Fibroblast of lung (primary cell): ENCODE measurements at regions not wholly inside any gene's neighbourhood (a gene's known extent, or its start where the extent isn't known, plus 50 kb on each side); places are given as distances from the start of the nearest gene placed in this dataset.

Source experiments
- DNase-seq, 2 donors: peaks; one replicate each; pipeline versions ENCODE4 v3.0.0 to v3.0.0-alpha.2; 2010; ENCODE audit warnings: low read depth in 2 of 2
- H2AFZ ChIP-seq: 2 replicates; pipeline ENCODE4 v1.5.1; 2012; ENCODE audit warnings: low read length, control low read depth, inconsistent platforms
- H3K27ac ChIP-seq: 2 replicates; pipeline ENCODE4 v1.5.1; 2011; ENCODE audit warnings: low read length, control low read depth; ENCODE audit not compliant: insufficient read depth
- H3K27me3 ChIP-seq: 2 replicates; pipeline ENCODE4 v1.5.1; 2011; ENCODE audit warnings: mild to moderate bottlenecking, low read length; ENCODE audit not compliant: control insufficient read depth, insufficient read depth
- H3K36me3 ChIP-seq: 2 replicates; pipeline ENCODE4 v1.5.1; 2011; ENCODE audit warnings: low read length; ENCODE audit not compliant: control insufficient read depth, insufficient read depth
- H3K4me1 ChIP-seq: 2 replicates; pipeline ENCODE4 v1.5.1; 2011; ENCODE audit warnings: low read length; ENCODE audit not compliant: control insufficient read depth, insufficient read depth; ENCODE audit errors: extremely low read depth
- H3K4me2 ChIP-seq: 2 replicates; pipeline ENCODE4 v1.5.1; 2011; ENCODE audit warnings: low read length, control low read depth; ENCODE audit not compliant: insufficient read depth; ENCODE audit errors: extremely low read depth
- H3K4me3 ChIP-seq, 4 experiments: fragments of 200-600 bp in 1 of 4; sonication (generic) in 1 of 4; replicated peaks in 1 of 4; 2 replicates each; pipeline ENCODE4 v1.5.1; 2011 to 2016; ENCODE audit warnings: low read length in 4 of 4, low read depth in 3 of 4, mild to moderate bottlenecking in 3 of 4, control low read depth in 2 of 4, inconsistent platforms in 1 of 4, mixed read lengths in 1 of 4; ENCODE audit not compliant: insufficient read depth in 1 of 4; ENCODE audit errors: control extremely low read depth in 1 of 4
- H3K79me2 ChIP-seq: 2 replicates; pipeline ENCODE4 v1.5.1; 2012; ENCODE audit warnings: mild to moderate bottlenecking, low read length, inconsistent platforms; ENCODE audit not compliant: control insufficient read depth, insufficient read depth
- H3K9ac ChIP-seq: 2 replicates; pipeline ENCODE4 v1.5.1; 2011; ENCODE audit warnings: mild to moderate bottlenecking, low read length, control low read depth; ENCODE audit not compliant: insufficient read depth
- H3K9me3 ChIP-seq: 2 replicates; pipeline ENCODE4 v1.5.1; 2012; ENCODE audit warnings: low read depth, low read length; ENCODE audit not compliant: control insufficient read depth, insufficient read depth
- H4K20me1 ChIP-seq: 2 replicates; pipeline ENCODE4 v1.5.1; 2011; ENCODE audit warnings: low read length; ENCODE audit not compliant: control insufficient read depth, insufficient read depth; ENCODE audit errors: extremely low read depth
- EZH2 ChIP-seq: IDR thresholded peaks from 2 replicates; pipeline ENCODE4 v1.5.1; 2012; ENCODE audit warnings: low read length, control low read depth, mild to moderate bottlenecking; ENCODE audit errors: missing control alignments
- TF ChIP-seq, protein P1 (sequence below), 2 donors: IDR thresholded peaks in 1 of 2; conservative IDR thresholded peaks in 1 of 2; 1 replicate in 1 of 2; 2 replicates in 1 of 2; pipeline ENCODE4 v1.5.1; 2011 to 2012; ENCODE audit warnings: low read length in 2 of 2, control low read depth in 1 of 2, inconsistent platforms in 1 of 2, low read depth in 1 of 2, mild to moderate bottlenecking in 1 of 2

DNA sequence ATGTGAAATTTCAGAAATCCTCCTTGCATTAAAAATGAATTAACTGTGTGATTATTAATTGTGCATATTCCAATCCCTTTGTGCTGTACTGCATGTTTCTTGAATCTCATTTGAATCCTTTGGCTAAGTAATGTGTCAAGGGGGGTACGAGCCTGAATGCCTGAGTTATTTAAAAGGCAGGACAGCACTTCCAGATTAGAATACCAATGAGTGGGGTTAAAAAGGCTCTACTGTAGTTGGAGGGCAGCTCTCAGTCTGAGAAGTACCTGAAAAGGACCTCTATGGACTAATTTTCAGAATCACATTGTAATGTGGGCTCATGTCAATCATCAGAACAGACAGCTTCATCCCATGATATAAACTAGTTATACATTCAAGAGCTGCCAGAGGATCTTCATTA lies 423.0 kb downstream of the GRB14 start:
- Histone ChIP-seq H3K27me3 (no peaks in the 10 kb centered on the region), H2AFZ (no peak overlapping the region), H3K4me1 (no peaks in the 10 kb centered on the region), H3K4me2 (no peak overlapping the region), H3K79me2 (no peaks in the 10 kb centered on the region), H4K20me1 (no peaks in the 10 kb centered on the region), H3K27ac (no peak overlapping the region), H3K4me3 (no peak overlapping the region), H3K9me3 (no peaks in the 10 kb centered on the region), H3K36me3 (no peaks in the 10 kb centered on the region), H3K9ac (no peak overlapping the region)
- DNase-seq, result no peak
- TF ChIP-seq, protein P1, sequence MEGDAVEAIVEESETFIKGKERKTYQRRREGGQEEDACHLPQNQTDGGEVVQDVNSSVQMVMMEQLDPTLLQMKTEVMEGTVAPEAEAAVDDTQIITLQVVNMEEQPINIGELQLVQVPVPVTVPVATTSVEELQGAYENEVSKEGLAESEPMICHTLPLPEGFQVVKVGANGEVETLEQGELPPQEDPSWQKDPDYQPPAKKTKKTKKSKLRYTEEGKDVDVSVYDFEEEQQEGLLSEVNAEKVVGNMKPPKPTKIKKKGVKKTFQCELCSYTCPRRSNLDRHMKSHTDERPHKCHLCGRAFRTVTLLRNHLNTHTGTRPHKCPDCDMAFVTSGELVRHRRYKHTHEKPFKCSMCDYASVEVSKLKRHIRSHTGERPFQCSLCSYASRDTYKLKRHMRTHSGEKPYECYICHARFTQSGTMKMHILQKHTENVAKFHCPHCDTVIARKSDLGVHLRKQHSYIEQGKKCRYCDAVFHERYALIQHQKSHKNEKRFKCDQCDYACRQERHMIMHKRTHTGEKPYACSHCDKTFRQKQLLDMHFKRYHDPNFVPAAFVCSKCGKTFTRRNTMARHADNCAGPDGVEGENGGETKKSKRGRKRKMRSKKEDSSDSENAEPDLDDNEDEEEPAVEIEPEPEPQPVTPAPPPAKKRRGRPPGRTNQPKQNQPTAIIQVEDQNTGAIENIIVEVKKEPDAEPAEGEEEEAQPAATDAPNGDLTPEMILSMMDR (conservative IDR thresholded peaks at IDR 0.05 in 1 of 2, IDR thresholded peaks at IDR 0.05 in 1 of 2; ENCODE audit: low read depth in 1 of 2, low read length in 2 of 2), result no peak
- TF ChIP-seq EZH2, result no peak

DNA sequence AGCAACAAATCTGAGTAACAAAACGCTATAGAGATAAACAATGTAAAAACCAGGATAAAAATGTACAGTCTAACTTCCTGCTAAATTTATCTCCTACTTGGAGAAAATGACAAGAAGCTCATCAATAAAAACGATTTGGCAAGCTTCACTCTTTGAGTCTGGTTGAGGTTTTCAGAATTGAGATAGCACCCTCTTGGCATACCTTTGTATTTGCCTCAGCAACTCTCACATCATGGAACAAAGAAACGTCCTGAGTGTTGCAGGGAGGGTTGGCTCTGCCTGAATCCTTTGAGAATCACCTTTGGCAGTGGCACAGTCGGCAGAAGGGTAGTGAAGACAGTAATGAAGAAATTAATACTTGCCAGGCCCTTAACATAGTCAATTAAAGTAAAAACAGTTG lies 430.6 kb downstream of the GRB14 start:
- no peak overlapping the region for H3K4me2 ChIP-seq

DNA sequence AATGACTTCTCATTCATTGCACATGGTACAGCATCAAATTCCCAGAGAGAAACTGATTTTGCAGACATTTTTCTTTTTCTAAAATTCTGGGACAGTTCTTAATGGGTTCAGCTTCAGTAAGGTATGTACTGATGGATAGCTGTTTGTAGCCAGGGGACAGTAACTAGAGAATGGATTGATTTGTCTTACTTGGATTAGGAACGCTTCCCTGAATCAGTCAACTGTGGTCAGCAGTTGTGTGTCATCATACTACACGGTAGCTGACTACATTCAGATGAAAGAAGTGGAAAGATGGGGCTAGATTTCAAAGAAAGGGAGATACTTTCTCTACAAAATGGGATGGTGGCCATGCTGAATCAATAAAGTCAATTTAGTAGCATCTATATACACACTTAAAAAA lies 431.4 kb downstream of the GRB14 start:
- TF ChIP-seq, protein P1 (conservative IDR thresholded peaks at IDR 0.05 in 1 of 2, IDR thresholded peaks at IDR 0.05 in 1 of 2; ENCODE audit: low read depth in 1 of 2, low read length in 2 of 2), result no peak
- no peak for TF ChIP-seq EZH2
- Histone ChIP-seq H3K4me2 (no peak overlapping the region), H3K27ac (no peak overlapping the region), H3K4me1 (no peaks in the 10 kb centered on the region), H3K4me3 (no peak overlapping the region), H3K36me3 (no peaks in the 10 kb centered on the region), H3K9ac (no peak overlapping the region), H3K27me3 (no peaks in the 10 kb centered on the region), H3K9me3 (no peaks in the 10 kb centered on the region), H4K20me1 (no peaks in the 10 kb centered on the region), H3K79me2 (no peaks in the 10 kb centered on the region), H2AFZ (no peak overlapping the region)
- DNase-seq, result peak in 1 of 2 donors; percentile 51

More for the DNA sequence above, 430.6 kb downstream of the GRB14 start:
- no peak overlapping the region for H2AFZ ChIP-seq
- H3K9me3 ChIP-seq, result no peaks in the 10 kb centered on the region
- H3K27ac ChIP-seq, result no peak overlapping the region
- H3K79me2 ChIP-seq, result no peaks in the 10 kb centered on the region
- no peaks in the 10 kb centered on the region for H3K27me3 ChIP-seq
- H3K36me3 ChIP-seq, result no peaks in the 10 kb centered on the region
- TF ChIP-seq, protein P1 (conservative IDR thresholded peaks at IDR 0.05 in 1 of 2, IDR thresholded peaks at IDR 0.05 in 1 of 2; ENCODE audit: low read depth in 1 of 2, low read length in 2 of 2), result no peak
- H3K4me3 ChIP-seq, result no peak overlapping the region
- DNase-seq, result peak in 1 of 2 donors; percentile 62
- no peaks in the 10 kb centered on the region for H3K4me1 ChIP-seq
- no peaks in the 10 kb centered on the region for H4K20me1 ChIP-seq
- H3K9ac ChIP-seq, result no peak overlapping the region
